Liver (tissue), 8 donors: ENCODE measurements at regions not wholly inside any gene's neighbourhood (a gene's known extent, or its start where the extent isn't known, plus 50 kb on each side); places are given as distances from the start of the nearest gene placed in this dataset.

Source experiments
- DNase-seq: peaks from one replicate; pipeline ENCODE4 v3.0.0-alpha.2; 2017; ENCODE audit warnings: low spot score
- H3K27ac ChIP-seq, 2 donors: one replicate each; pipeline ENCODE4 v1.7.0; 2013; ENCODE audit warnings: inconsistent platforms in 2 of 2, low read length in 2 of 2, control low read depth in 1 of 2, low read depth in 1 of 2, mild to moderate bottlenecking in 1 of 2
- H3K27me3 ChIP-seq, 4 donors: one replicate each; pipeline versions ENCODE4 v1.6.1 to v1.7.0; 2013; ENCODE audit warnings: low read length in 3 of 4, inconsistent platforms in 1 of 4, mild to moderate bottlenecking in 1 of 4, moderate library complexity in 1 of 4; ENCODE audit not compliant: control insufficient read depth in 4 of 4, insufficient read depth in 4 of 4
- H3K36me3 ChIP-seq, 4 donors: one replicate each; pipeline versions ENCODE4 v1.6.1 to v1.7.0; 2013; ENCODE audit warnings: low read length in 3 of 4, mild to moderate bottlenecking in 3 of 4, low read depth in 1 of 4, moderate library complexity in 1 of 4; ENCODE audit not compliant: control insufficient read depth in 4 of 4, insufficient read depth in 3 of 4
- H3K4me1 ChIP-seq, 4 donors: one replicate each; pipeline versions ENCODE4 v1.6.1 to v1.7.0; 2013; ENCODE audit warnings: low read length in 3 of 4, mild to moderate bottlenecking in 3 of 4, moderate library complexity in 1 of 4; ENCODE audit not compliant: control insufficient read depth in 4 of 4, insufficient read depth in 4 of 4
- H3K4me3 ChIP-seq, 3 donors: one replicate each; pipeline versions ENCODE4 v1.6.1 to v1.7.0; 2013; ENCODE audit warnings: low read length in 3 of 3, control low read depth in 1 of 3, low read depth in 1 of 3, mild to moderate bottlenecking in 1 of 3
- H3K9ac ChIP-seq, 2 donors: one replicate each; pipeline ENCODE4 v1.7.0; 2013; ENCODE audit warnings: low read length in 2 of 2, mild to moderate bottlenecking in 2 of 2, moderate library complexity in 2 of 2, control low read depth in 1 of 2, low read depth in 1 of 2
- H3K9me3 ChIP-seq, 4 donors: one replicate each; pipeline versions ENCODE4 v1.6.1 to v1.7.0; 2013; ENCODE audit warnings: low read length in 3 of 4; ENCODE audit not compliant: control insufficient read depth in 4 of 4
- ATF3 ChIP-seq: IDR thresholded peaks from 2 replicates; pipeline ENCODE4 v1.6.1; 2016; ENCODE audit warnings: antibody characterized with exemption
- CTCF ChIP-seq: fragments of 150-350 bp; IDR thresholded peaks from 2 replicates; pipeline ENCODE4 v1.5.1; 2017; ENCODE audit warnings: improper control_type of control experiment, low read depth, low read length; ENCODE audit not compliant: missing input control
- EGR1 ChIP-seq, 2 donors: IDR thresholded peaks; 2 replicates each; pipeline ENCODE4 v1.6.1; 2016 to 2018; ENCODE audit warnings: antibody characterized with exemption in 2 of 2, low read depth in 2 of 2
- FOXA1 ChIP-seq: IDR thresholded peaks from 2 replicates; pipeline ENCODE4 v1.6.1; 2016; ENCODE audit warnings: antibody characterized with exemption
- FOXA2 ChIP-seq: IDR thresholded peaks from 2 replicates; pipeline ENCODE4 v1.6.1; 2016; ENCODE audit warnings: antibody characterized with exemption
- GABPA ChIP-seq, 2 donors: IDR thresholded peaks in 1 of 2; conservative IDR thresholded peaks in 1 of 2; 2 replicates each; pipeline ENCODE4 v1.6.1; 2016; ENCODE audit warnings: antibody characterized with exemption in 2 of 2, mild to moderate bottlenecking in 1 of 2, moderate library complexity in 1 of 2
- HNF4A ChIP-seq, 2 donors: conservative IDR thresholded peaks; 2 replicates each; pipeline ENCODE4 v1.6.1; 2016; ENCODE audit warnings: antibody characterized with exemption in 2 of 2, mild to moderate bottlenecking in 2 of 2
- HNF4G ChIP-seq: IDR thresholded peaks from 2 replicates; pipeline ENCODE4 v1.6.1; 2016; ENCODE audit warnings: antibody characterized with exemption
- MAX ChIP-seq: IDR thresholded peaks from 2 replicates; pipeline ENCODE4 v1.6.1; 2016; ENCODE audit warnings: antibody characterized with exemption
- NR2F2 ChIP-seq: IDR thresholded peaks from 2 replicates; pipeline ENCODE4 v1.6.1; 2016; ENCODE audit warnings: antibody characterized with exemption
- REST ChIP-seq: IDR thresholded peaks from 2 replicates; pipeline ENCODE4 v1.6.1; 2016; ENCODE audit warnings: antibody characterized with exemption, mild to moderate bottlenecking
- RXRA ChIP-seq, 2 donors: IDR thresholded peaks; 2 replicates each; pipeline ENCODE4 v1.6.1; 2017 to 2018; ENCODE audit warnings: antibody characterized with exemption in 2 of 2, mild to moderate bottlenecking in 1 of 2
- SP1 ChIP-seq: IDR thresholded peaks from 2 replicates; pipeline ENCODE4 v1.6.1; 2018; ENCODE audit warnings: antibody characterized with exemption, mild to moderate bottlenecking
- TAF1 ChIP-seq: conservative IDR thresholded peaks from 2 replicates; pipeline ENCODE4 v1.6.1; 2016; ENCODE audit warnings: antibody characterized with exemption, mild to moderate bottlenecking
- YY1 ChIP-seq: IDR thresholded peaks from 2 replicates; pipeline ENCODE4 v1.6.1; 2016; ENCODE audit warnings: antibody characterized with exemption, mild to moderate bottlenecking
- ZBTB33 ChIP-seq: IDR thresholded peaks from 2 replicates; pipeline ENCODE4 v1.6.1; 2016; ENCODE audit warnings: antibody characterized with exemption
- WGBS: extraction: QIAGEN DNeasy Blood & Tissue Kit; methylation state at CpG from one replicate; pipeline ENCODE4 v1.1.7; 2013; 5-methylcytosine and 5-hydroxymethylcytosine counted together
- donor health status: healthy.
- donor health status: healthy.
- donor health status: healthy.
- donor health status: healthy.
- donor health status: healthy.

GRCh38 chr14:51533160-51533559 is 118.5 kb upstream of the FRMD6 start:
- H3K36me3 ChIP-seq, result no peaks in the 10 kb centered on the region
- H3K9me3 ChIP-seq, result no peaks in the 10 kb centered on the region
- DNase-seq, result no peak
- H3K27me3 ChIP-seq, result no peaks in the 10 kb centered on the region
- 96% methylated on average over 2 of the region's 2 CpGs for WGBS
- peaks cover 0 to 18% (median 6%) of the 10 kb centered on the region in 4 donors for H3K4me1 ChIP-seq
- no peak overlapping the region for H3K9ac ChIP-seq
- H3K27ac ChIP-seq, result no peak overlapping the region
- no peak overlapping the region for H3K4me3 ChIP-seq
- TF ChIP-seq TAF1 (no peak), REST (no peak), MAX (no peak), NR2F2 (no peak), HNF4A (conservative IDR thresholded peaks at IDR 0.05) (no peak), FOXA2 (no peak), EGR1 (IDR thresholded peaks at IDR 0.05; ENCODE audit: low read depth in 2 of 2) (no peak), YY1 (no peak), SP1 (no peak), GABPA (IDR thresholded peaks at IDR 0.05 in 1 of 2, conservative IDR thresholded peaks at IDR 0.05 in 1 of 2) (no peak)

- TF ChIP-seq TAF1 (no peak), MAX (no peak), EGR1 (IDR thresholded peaks at IDR 0.05; ENCODE audit: low read depth in 2 of 2) (no peak), FOXA1 (no peak), HNF4G (no peak), RXRA (IDR thresholded peaks at IDR 0.05) (no peak), ATF3 (no peak), ZBTB33 (no peak), SP1 (no peak), YY1 (no peak), NR2F2 (no peak), HNF4A (conservative IDR thresholded peaks at IDR 0.05) (no peak), FOXA2 (no peak), CTCF (no peak)
- 72% methylated on average over 3 of the region's 3 CpGs for WGBS
- no peak for DNase-seq
Measured at GRCh38 chr14:51533872-51534553, 117.7 kb upstream of the FRMD6 start.

More at GRCh38 chr14:51533872-51534553, 117.7 kb upstream of the FRMD6 start:
- Histone ChIP-seq H3K9me3 (no peaks in the 10 kb centered on the region), H3K27ac (peak overlapping the region; percentile 51 to 55), H3K27me3 (no peaks in the 10 kb centered on the region), H3K4me3 (no peak overlapping the region), H3K4me1 (peaks cover 0 to 18% (median 6%) of the 10 kb centered on the region in 4 donors), H3K9ac (no peak overlapping the region), H3K36me3 (no peaks in the 10 kb centered on the region)
